DOHH2 (cell line): ENCODE measurements at regions not wholly inside any gene's neighbourhood (a gene's known extent, or its start where the extent isn't known, plus 50 kb on each side); places are given as distances from the start of the nearest gene placed in this dataset.

Experiments used
- H3F3A ChIP-seq: fragments of 200-600 bp; sonication (generic), shearing (Covaris generic); 2 replicates; pipeline ENCODE4 v1.6.0; 2016; ENCODE audit warnings: antibody characterized with exemption, mild to moderate bottlenecking; ENCODE audit not compliant: control insufficient read depth, insufficient read depth
- H3K27ac ChIP-seq: fragments of 200-600 bp; sonication (generic); 2 replicates; pipeline ENCODE4 v1.5.1; 2014; ENCODE audit warnings: low read depth, mild to moderate bottlenecking, low read length, moderate library complexity
- H3K27me3 ChIP-seq: fragments of 200-600 bp; sonication (generic); 2 replicates; pipeline ENCODE4 v1.6.1; 2014; ENCODE audit warnings: mild to moderate bottlenecking, low read length, mixed read lengths; ENCODE audit not compliant: control insufficient read depth
- H3K36me3 ChIP-seq: fragments of 200-600 bp; sonication (generic); 2 replicates; pipeline ENCODE4 v1.6.1; 2014; ENCODE audit warnings: mild to moderate bottlenecking, low read length, moderate library complexity, mixed read lengths; ENCODE audit not compliant: control insufficient read depth
- H3K4me1 ChIP-seq: fragments of 200-600 bp; sonication (generic); 2 replicates; pipeline ENCODE4 v1.6.1; 2014; ENCODE audit warnings: mild to moderate bottlenecking, low read length, mixed read lengths; ENCODE audit not compliant: control insufficient read depth
- H3K4me2 ChIP-seq: fragments of 200-600 bp; sonication (generic); 2 replicates; pipeline ENCODE4 v1.6.0; 2014; ENCODE audit warnings: mild to moderate bottlenecking, low read length, moderate library complexity
- H3K4me3 ChIP-seq: fragments of 200-600 bp; sonication (generic); 2 replicates; pipeline ENCODE4 v1.5.1; 2014; ENCODE audit warnings: mild to moderate bottlenecking, low read length, mixed read lengths
- H3K79me2 ChIP-seq: fragments of 200-600 bp; sonication (generic); 2 replicates; pipeline ENCODE4 v1.6.1; 2014; ENCODE audit warnings: mild to moderate bottlenecking, low read length, mixed read lengths; ENCODE audit not compliant: control insufficient read depth
- H3K9me2 ChIP-seq: fragments of 200-600 bp; sonication (generic); replicated peaks from 2 replicates; pipeline ENCODE4 v1.6.1; 2014; ENCODE audit warnings: mild to moderate bottlenecking, low read length, mixed read lengths; ENCODE audit not compliant: control insufficient read depth
- H3K9me3 ChIP-seq: fragments of 200-600 bp; sonication (generic); 2 replicates; pipeline ENCODE4 v1.6.1; 2014; ENCODE audit warnings: antibody characterized with exemption, low read length, mixed read lengths; ENCODE audit not compliant: control insufficient read depth, insufficient read depth
- H4K20me1 ChIP-seq: fragments of 200-600 bp; sonication (generic); 2 replicates; pipeline ENCODE4 v1.6.0; 2014; ENCODE audit warnings: low read depth, mild to moderate bottlenecking, antibody characterized with exemption, low read length, moderate library complexity; ENCODE audit not compliant: control insufficient read depth, insufficient read depth
- EZH2phosphoT487 ChIP-seq: fragments of 200-600 bp; sonication (generic); IDR thresholded peaks from 2 replicates; pipeline ENCODE4 v1.6.1; 2017; ENCODE audit warnings: borderline replicate concordance, mild to moderate bottlenecking, antibody characterized with exemption, low read length, moderate library complexity, mixed read lengths
- TF ChIP-seq, protein P1 (sequence below): fragments of 200-600 bp; sonication (generic); IDR thresholded peaks from one replicate; pipeline ENCODE4 v1.5.1; 2014; ENCODE audit warnings: antibody characterized with exemption, mild to moderate bottlenecking, low read depth, low read length; ENCODE audit not compliant: poor library complexity, severe bottlenecking

DNA sequence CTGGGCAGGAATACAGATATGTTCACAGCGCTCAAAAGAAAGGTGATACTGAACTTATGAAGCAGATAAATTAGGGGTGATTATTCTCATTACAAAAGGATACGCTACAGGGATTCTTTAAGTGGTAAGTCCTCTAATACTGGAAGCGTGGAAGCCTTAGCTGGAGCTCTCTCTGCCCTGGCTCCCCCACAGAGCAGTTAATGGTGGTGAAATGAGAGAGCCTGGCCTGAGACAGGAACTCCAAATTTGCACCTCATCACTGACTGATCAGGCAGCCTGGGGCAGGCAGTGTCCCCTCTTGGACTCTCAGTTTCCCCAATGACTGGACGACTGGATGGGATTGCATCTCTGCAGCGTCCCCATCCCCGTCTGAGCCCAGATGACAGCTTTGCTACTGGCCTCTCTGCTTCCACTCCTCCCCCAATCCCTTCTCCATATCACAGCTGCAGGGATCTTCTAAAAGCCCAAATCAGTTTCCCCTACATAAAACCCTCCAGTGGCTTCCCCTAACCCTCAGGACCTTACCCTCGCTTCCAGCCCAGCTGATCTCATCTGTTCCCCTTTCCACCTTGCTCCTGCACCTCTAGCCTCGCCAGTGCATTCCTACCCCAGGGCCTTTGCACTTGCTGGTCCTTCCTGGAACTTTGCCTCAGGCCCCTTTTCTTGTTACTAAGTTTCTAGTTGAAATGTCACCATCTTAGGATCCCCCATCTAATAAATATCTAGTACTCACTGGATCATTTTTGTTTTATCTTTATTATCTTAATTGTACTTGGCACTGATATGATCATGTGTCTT is 171.7 kb upstream of the LHX5 start:
- Histone ChIP-seq H3K79me2 (no peaks in the 10 kb centered on the region), H3K4me3 (no peak overlapping the region), H3K4me1 (no peaks in the 10 kb centered on the region), H3K27ac (no peak overlapping the region), H3K27me3 (no peaks in the 10 kb centered on the region), H3K9me2 (no peaks in the 10 kb centered on the region), H3K4me2 (no peak overlapping the region), H4K20me1 (no peaks in the 10 kb centered on the region), H3F3A (no peaks in the 10 kb centered on the region), H3K9me3 (no peaks in the 10 kb centered on the region), H3K36me3 (no peaks in the 10 kb centered on the region)
- no peak for TF ChIP-seq EZH2phosphoT487
- TF ChIP-seq, protein P1, sequence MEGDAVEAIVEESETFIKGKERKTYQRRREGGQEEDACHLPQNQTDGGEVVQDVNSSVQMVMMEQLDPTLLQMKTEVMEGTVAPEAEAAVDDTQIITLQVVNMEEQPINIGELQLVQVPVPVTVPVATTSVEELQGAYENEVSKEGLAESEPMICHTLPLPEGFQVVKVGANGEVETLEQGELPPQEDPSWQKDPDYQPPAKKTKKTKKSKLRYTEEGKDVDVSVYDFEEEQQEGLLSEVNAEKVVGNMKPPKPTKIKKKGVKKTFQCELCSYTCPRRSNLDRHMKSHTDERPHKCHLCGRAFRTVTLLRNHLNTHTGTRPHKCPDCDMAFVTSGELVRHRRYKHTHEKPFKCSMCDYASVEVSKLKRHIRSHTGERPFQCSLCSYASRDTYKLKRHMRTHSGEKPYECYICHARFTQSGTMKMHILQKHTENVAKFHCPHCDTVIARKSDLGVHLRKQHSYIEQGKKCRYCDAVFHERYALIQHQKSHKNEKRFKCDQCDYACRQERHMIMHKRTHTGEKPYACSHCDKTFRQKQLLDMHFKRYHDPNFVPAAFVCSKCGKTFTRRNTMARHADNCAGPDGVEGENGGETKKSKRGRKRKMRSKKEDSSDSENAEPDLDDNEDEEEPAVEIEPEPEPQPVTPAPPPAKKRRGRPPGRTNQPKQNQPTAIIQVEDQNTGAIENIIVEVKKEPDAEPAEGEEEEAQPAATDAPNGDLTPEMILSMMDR = no peak

DNA sequence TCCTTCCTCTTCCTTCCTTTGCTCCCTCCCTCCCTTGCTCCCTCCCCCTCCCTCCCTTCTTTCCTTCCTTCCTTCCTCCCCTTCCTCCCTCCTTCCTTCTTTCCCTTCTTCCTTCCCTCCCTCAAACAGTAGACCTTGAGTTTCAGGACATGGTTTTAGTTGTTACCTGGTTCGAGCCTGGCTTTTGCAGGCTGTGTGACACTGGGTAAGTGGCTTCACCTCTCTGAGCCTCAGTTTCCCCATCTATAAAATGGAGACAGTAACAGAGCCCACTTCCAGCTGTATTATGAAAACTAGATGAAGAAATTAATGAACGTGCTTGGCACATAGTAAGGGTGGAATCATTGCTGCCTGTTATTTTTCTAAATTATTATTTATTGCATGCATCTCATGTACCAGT is 171.0 kb upstream of the LHX5 start:
- TF ChIP-seq, protein P1 = no peak
- TF ChIP-seq EZH2phosphoT487 = no peak
- H3K79me2 ChIP-seq = no peaks in the 10 kb centered on the region

DNA sequence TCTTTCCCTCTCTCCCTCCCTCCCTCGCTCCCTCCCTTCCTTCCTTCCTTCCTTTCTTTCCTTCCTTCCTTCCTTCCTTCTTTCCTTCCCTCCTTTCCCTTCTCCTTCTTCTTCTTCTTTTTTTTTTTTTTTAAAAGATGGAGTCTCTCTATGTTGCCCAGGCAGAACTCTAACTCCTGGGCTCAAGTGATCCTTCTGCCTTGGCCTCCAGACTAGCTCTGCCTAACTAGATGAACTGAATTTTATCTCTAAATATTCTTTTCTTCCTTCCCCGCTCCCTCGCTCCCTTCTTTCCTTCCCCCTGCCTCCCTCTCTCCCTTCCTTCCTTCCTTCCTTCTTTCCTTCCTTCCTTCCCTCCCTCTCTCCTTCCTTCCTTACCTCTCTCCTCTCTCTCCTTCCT is 170.5 kb upstream of the LHX5 start:
- H4K20me1 ChIP-seq = no peaks in the 10 kb centered on the region
- no peaks in the 10 kb centered on the region for H3K9me2 ChIP-seq
- H3K36me3 ChIP-seq = no peaks in the 10 kb centered on the region
- no peak for TF ChIP-seq EZH2phosphoT487
- TF ChIP-seq, protein P1 = no peak
- no peaks in the 10 kb centered on the region for H3K9me3 ChIP-seq
- no peak overlapping the region for H3K4me3 ChIP-seq
- no peak overlapping the region for H3K27ac ChIP-seq
- no peaks in the 10 kb centered on the region for H3K79me2 ChIP-seq
- H3K4me2 ChIP-seq = no peak overlapping the region
- H3K27me3 ChIP-seq = no peaks in the 10 kb centered on the region
- no peaks in the 10 kb centered on the region for H3F3A ChIP-seq
- no peaks in the 10 kb centered on the region for H3K4me1 ChIP-seq

More for the DNA sequence above, 171.0 kb upstream of the LHX5 start:
- Histone ChIP-seq H4K20me1 (no peaks in the 10 kb centered on the region), H3K9me3 (no peaks in the 10 kb centered on the region), H3K9me2 (no peaks in the 10 kb centered on the region), H3K36me3 (no peaks in the 10 kb centered on the region), H3K27me3 (no peaks in the 10 kb centered on the region), H3K4me2 (no peak overlapping the region), H3K4me1 (no peaks in the 10 kb centered on the region), H3F3A (no peaks in the 10 kb centered on the region), H3K4me3 (no peak overlapping the region), H3K27ac (no peak overlapping the region)
